Heart left ventricle (tissue), 16 donors: ENCODE measurements at regions not wholly inside any gene's neighbourhood (a gene's known extent, or its start where the extent isn't known, plus 50 kb on each side); places are given as distances from the start of the nearest gene placed in this dataset.
A peak's percentile ranks its signal among the peaks of the same experiment; 100 is the strongest.

Source experiments
- ATAC-seq, 4 donors: fragments of 200-7000 bp; cut with Tn5 transposase; one replicate each; pipeline ENCODE4 v1.9.1; 2020 to 2022; ENCODE audit warnings: moderate library complexity in 4 of 4, mild to moderate bottlenecking in 3 of 4, moderate number of reproducible peaks in 1 of 4
- DNase-seq, 5 donors: peaks; one replicate each; pipeline ENCODE4 v3.0.0-alpha.2; 2020
- H3K27ac ChIP-seq, 12 donors: fragments of 200-600 bp; sonication (generic) in 4 of 12; one replicate each; pipeline versions ENCODE4 v1.5.0 to v1.8.0; 2016 to 2022; ENCODE audit warnings: mild to moderate bottlenecking in 2 of 12
- H3K27me3 ChIP-seq, 9 donors: fragments of 200-600 bp; sonication (generic) in 2 of 9; one replicate each; pipeline versions ENCODE4 v1.5.1 to v1.8.0; 2016 to 2022; ENCODE audit warnings: mild to moderate bottlenecking in 3 of 9
- H3K36me3 ChIP-seq, 9 donors: fragments of 200-600 bp; sonication (generic) in 2 of 9; one replicate each; pipeline versions ENCODE4 v1.5.0 to v1.8.0; 2018 to 2022; ENCODE audit warnings: mild to moderate bottlenecking in 2 of 9
- H3K4me1 ChIP-seq, 12 donors: fragments of 200-600 bp; sonication (generic) in 4 of 12; one replicate each; pipeline versions ENCODE4 v1.5.0 to v1.8.0; 2016 to 2022; ENCODE audit warnings: mild to moderate bottlenecking in 3 of 12
- H3K4me3 ChIP-seq, 12 donors: fragments of 200-600 bp; sonication (generic) in 4 of 12; one replicate each; pipeline versions ENCODE4 v1.5.0 to v1.8.0; 2017 to 2022; ENCODE audit warnings: mild to moderate bottlenecking in 9 of 12, moderate library complexity in 4 of 12
- H3K9me3 ChIP-seq, 12 donors: fragments of 200-600 bp; sonication (generic) in 4 of 12; one replicate each; pipeline versions ENCODE4 v1.5.0 to v1.8.0; 2016 to 2022; ENCODE audit warnings: mild to moderate bottlenecking in 1 of 12
- CTCF ChIP-seq, 12 donors: fragments of 200-600 bp; sonication (generic) in 4 of 12; IDR thresholded peaks; one replicate each; pipeline versions ENCODE4 v1.5.0 to v1.8.0; 2018 to 2022; ENCODE audit warnings: antibody characterized with exemption in 12 of 12, mild to moderate bottlenecking in 5 of 12
- POLR2A ChIP-seq, 2 donors: fragments of 450-650 bp; IDR thresholded peaks; one replicate each; pipeline ENCODE4 v1.6.1; 2017; ENCODE audit warnings: antibody characterized with exemption in 2 of 2, mild to moderate bottlenecking in 2 of 2, moderate library complexity in 2 of 2
- WGBS, 4 donors: extraction: QIAGEN DNeasy Blood & Tissue Kit in 2 of 4; methylation state at CpG; one replicate each; pipeline versions ENCODE4 v1.1.5 to v1.1.7; 2013 to 2018; 5-methylcytosine and 5-hydroxymethylcytosine counted together
- intact Hi-C, 10 donors: fragments of 100-400 bp; cut with DNase I; formaldehyde crosslinking; loops; one replicate each; pipeline versions ENCODE4 v1.11.1 to v1.14.2; 2022
- donor health status: ischemic (EF 13 %, LVEDD 7.1; RV severe dilation, severe dysfunction).
- donor health status: healthy with polysubstance abuse.
- donor health status: DM: no; HTN: yes; CAD: no.
- donor health status: DM: no; HTN: no; CAD: no.
- donor health status: ischemic (EF 25% LVEDD 6.9; RV normal size, moderate dysfunction).
- donor health status: ischemic (EF 25% LVEDD 5.7; RV mildly dilated, moderate dysfunction).
- donor health status: healthy.
- donor health status: DM: yes; HTN: yes; CAD: no.
- donor health status: ischemic (EF 35%, LVEDD 5.7; RV mildly dilated, moderate dysfunction).
- donor health status: nonischemic (EF 11% LVEDD 7.7; RV severe dilation, severe dysfunction).
- donor health status: DM: yes; HTN: yes; CAD: no.
- donor health status: PGD.
- donor health status: ischemic (EF 29% LVEDD 5.4; RV normal size, mild dysfunction).
- donor health status: nonischemic (EF 23%, LVEDD 6.1; RV moderate dilation, normal function).

GRCh38 chrX:69024161-69024736, 141.0 kb downstream of the PJA1 start:
- TF ChIP-seq CTCF (IDR thresholded peaks at IDR 0.05) (no peak), POLR2A (IDR thresholded peaks at IDR 0.05) (no peak)
- H3K4me1 ChIP-seq, result peaks cover 0 to 40% (median 14%) of the 10 kb centered on the region in 12 donors
- WGBS, 4 donors, result 53 to 71% (median 68%) methylated on average over 7 to 10 of the region's 10 CpGs
- no peak overlapping the region for H3K4me3 ChIP-seq
- H3K36me3 ChIP-seq, result no peaks in the 10 kb centered on the region
- H3K27me3 ChIP-seq, result peaks cover 0 to 5% (median 0%) of the 10 kb centered on the region in 9 donors
- intact Hi-C loops, result loop anchor here in 1 of 10 donors (10.0 kb wide), 1 partner anchor 89 kb away; no protein-coding TSS in a partner anchor
- ATAC-seq, result peak in 1 of 4 donors; percentile 15
- peaks cover 0 to 7% (median 0%) of the 10 kb centered on the region in 12 donors for H3K9me3 ChIP-seq
- peak overlapping the region in 8 of 12 donors; percentile 1 to 60 (median 34) for H3K27ac ChIP-seq
- DNase-seq, result no peak

GRCh38 chrX:69022430-69022829, 142.8 kb downstream of the PJA1 start:
- TF ChIP-seq CTCF (IDR thresholded peaks at IDR 0.05) (no peak), POLR2A (IDR thresholded peaks at IDR 0.05) (no peak)
- H3K36me3 ChIP-seq, result no peaks in the 10 kb centered on the region
- H3K27ac ChIP-seq, result no peak overlapping the region
- H3K4me1 ChIP-seq, result peaks cover 0 to 49% (median 16%) of the 10 kb centered on the region in 12 donors
- intact Hi-C loops, result loop anchor here in 2 of 10 donors (2.0 to 10.0 kb wide), 2 partner anchors 24 to 88 kb away; no protein-coding TSS in a partner anchor
- H3K9me3 ChIP-seq, result peaks cover 0 to 7% (median 0%) of the 10 kb centered on the region in 12 donors
- DNase-seq (no peak), ATAC-seq (no peak)
- H3K4me3 ChIP-seq, result no peak overlapping the region
- peaks cover 0 to 5% (median 0%) of the 10 kb centered on the region in 9 donors for H3K27me3 ChIP-seq

- WGBS, 4 donors, result 67 to 75% (median 69%) methylated on average over 9 to 10 of the region's 10 CpGs
- no peaks in the 10 kb centered on the region for H3K36me3 ChIP-seq
- ATAC-seq (no peak), DNase-seq (no peak)
- peaks cover 0 to 5% (median 0%) of the 10 kb centered on the region in 9 donors for H3K27me3 ChIP-seq
- intact Hi-C loops, result loop anchor here in 1 of 10 donors (10.0 kb wide), 1 partner anchor 87 kb away; no protein-coding TSS in a partner anchor
- H3K4me1 ChIP-seq, result peaks cover 0 to 52% (median 18%) of the 10 kb centered on the region in 12 donors
- no peak overlapping the region for H3K27ac ChIP-seq
- no peak overlapping the region for H3K4me3 ChIP-seq
- peaks cover 0 to 7% (median 0%) of the 10 kb centered on the region in 12 donors for H3K9me3 ChIP-seq
- TF ChIP-seq POLR2A (IDR thresholded peaks at IDR 0.05) (no peak), CTCF (IDR thresholded peaks at IDR 0.05) (no peak)
Measured at GRCh38 chrX:69021141-69021960, 143.9 kb downstream of the PJA1 start.

- ATAC-seq, result no peak
Measured at GRCh38 chrX:69020316-69020715, 144.9 kb downstream of the PJA1 start.

More at GRCh38 chrX:69020316-69020715, 144.9 kb downstream of the PJA1 start:
- Histone ChIP-seq H3K27ac (no peak overlapping the region), H3K9me3 (peaks cover 0 to under 1% (median 0%) of the 10 kb centered on the region in 12 donors), H3K4me1 (peaks cover 0 to 57% (median 20%) of the 10 kb centered on the region in 12 donors), H3K27me3 (peaks cover 0 to 9% (median 0%) of the 10 kb centered on the region in 9 donors), H3K4me3 (no peak overlapping the region), H3K36me3 (no peaks in the 10 kb centered on the region)
- TF ChIP-seq CTCF (IDR thresholded peaks at IDR 0.05) (no peak), POLR2A (IDR thresholded peaks at IDR 0.05) (no peak)
- WGBS, 4 donors, result 65 to 90% (median 77%) methylated on average over 3 of the region's 3 CpGs
- intact Hi-C loops, result loop anchor here in 1 of 10 donors (10.0 kb wide), 1 partner anchor 86 kb away; no protein-coding TSS in a partner anchor
- DNase-seq, result no peak
